ENCODE measurements at regions not wholly inside any gene's neighbourhood (a gene's known extent, or its start where the extent isn't known, plus 50 kb on each side); places are given as distances from the start of the nearest gene placed in this dataset.

GRCh38 chr21:41037936-41038335, 130.0 kb upstream of the BACE2 start:
- no peak overlapping the region for H3K4me3 ChIP-seq (ENCODE audit: low read depth, low read length)
- no peaks in the 10 kb centered on the region for H3K9me3 ChIP-seq (ENCODE audit: control insufficient read depth, insufficient read depth, low read depth, low read length)
- H3K27me3 ChIP-seq (ENCODE audit: control insufficient read depth, insufficient read depth, low read length): no peaks in the 10 kb centered on the region
- H3K9ac ChIP-seq (ENCODE audit: low read length): no peak overlapping the region
- H3K4me1 ChIP-seq (ENCODE audit: control insufficient read depth, insufficient read depth, low read length): peaks cover 9% of the 10 kb centered on the region; the same call in 1 of the 2 replicates
- no peaks in the 10 kb centered on the region for H3K36me3 ChIP-seq (ENCODE audit: control insufficient read depth, insufficient read depth, low read length)
- H3K27ac ChIP-seq (ENCODE audit: low read depth, low read length): no peak overlapping the region

GRCh38 chr21:41043014-41043413, 124.9 kb upstream of the BACE2 start:
- Histone ChIP-seq H3K27ac (ENCODE audit: low read depth, low read length) (no peak overlapping the region), H3K9ac (ENCODE audit: low read length) (no peak overlapping the region), H3K9me3 (ENCODE audit: control insufficient read depth, insufficient read depth, low read depth, low read length) (no peaks in the 10 kb centered on the region), H3K4me1 (ENCODE audit: control insufficient read depth, insufficient read depth, low read length) (peaks cover 11% of the 10 kb centered on the region), H3K4me3 (ENCODE audit: low read depth, low read length) (no peak overlapping the region), H3K36me3 (ENCODE audit: control insufficient read depth, insufficient read depth, low read length) (no peaks in the 10 kb centered on the region), H3K27me3 (ENCODE audit: control insufficient read depth, insufficient read depth, low read length) (no peaks in the 10 kb centered on the region)

GRCh38 chr21:41045534-41046268, 122.3 kb upstream of the BACE2 start:
- Histone ChIP-seq H3K36me3 (ENCODE audit: control insufficient read depth, insufficient read depth, low read length) (no peaks in the 10 kb centered on the region), H3K27me3 (ENCODE audit: control insufficient read depth, insufficient read depth, low read length) (no peaks in the 10 kb centered on the region), H3K9ac (ENCODE audit: low read length) (no peak overlapping the region), H3K9me3 (ENCODE audit: control insufficient read depth, insufficient read depth, low read depth, low read length) (no peaks in the 10 kb centered on the region), H3K4me1 (ENCODE audit: control insufficient read depth, insufficient read depth, low read length) (peaks cover 10% of the 10 kb centered on the region), H3K4me3 (ENCODE audit: low read depth, low read length) (no peak overlapping the region), H3K27ac (ENCODE audit: low read depth, low read length) (no peak overlapping the region)

- H3K4me1 ChIP-seq (ENCODE audit: control insufficient read depth, insufficient read depth, low read length): peaks cover 10% of the 10 kb centered on the region
- H3K9ac ChIP-seq (ENCODE audit: low read length): no peak overlapping the region
- no peaks in the 10 kb centered on the region for H3K36me3 ChIP-seq (ENCODE audit: control insufficient read depth, insufficient read depth, low read length)
- H3K27me3 ChIP-seq (ENCODE audit: control insufficient read depth, insufficient read depth, low read length): no peaks in the 10 kb centered on the region
- no peaks in the 10 kb centered on the region for H3K9me3 ChIP-seq (ENCODE audit: control insufficient read depth, insufficient read depth, low read depth, low read length)
- H3K4me3 ChIP-seq (ENCODE audit: low read depth, low read length): no peak overlapping the region
- H3K27ac ChIP-seq (ENCODE audit: low read depth, low read length): no peak overlapping the region
These were observed 119.8 kb upstream of the BACE2 start for GRCh38 chr21:41048145-41048544.

GRCh38 chr21:41048623-41049022, 119.3 kb upstream of the BACE2 start:
- Histone ChIP-seq H3K4me1 (ENCODE audit: control insufficient read depth, insufficient read depth, low read length) (peaks cover 10% of the 10 kb centered on the region), H3K4me3 (ENCODE audit: low read depth, low read length) (no peak overlapping the region), H3K9me3 (ENCODE audit: control insufficient read depth, insufficient read depth, low read depth, low read length) (no peaks in the 10 kb centered on the region), H3K36me3 (ENCODE audit: control insufficient read depth, insufficient read depth, low read length) (no peaks in the 10 kb centered on the region), H3K27ac (ENCODE audit: low read depth, low read length) (no peak overlapping the region), H3K9ac (ENCODE audit: low read length) (no peak overlapping the region), H3K27me3 (ENCODE audit: control insufficient read depth, insufficient read depth, low read length) (no peaks in the 10 kb centered on the region)

- Histone ChIP-seq H3K27ac (ENCODE audit: low read depth, low read length) (no peak overlapping the region), H3K4me1 (ENCODE audit: control insufficient read depth, insufficient read depth, low read length) (peaks cover 6% of the 10 kb centered on the region; the same call in 1 of the 2 replicates), H3K27me3 (ENCODE audit: control insufficient read depth, insufficient read depth, low read length) (no peaks in the 10 kb centered on the region), H3K4me3 (ENCODE audit: low read depth, low read length) (no peak overlapping the region), H3K9me3 (ENCODE audit: control insufficient read depth, insufficient read depth, low read depth, low read length) (no peaks in the 10 kb centered on the region), H3K9ac (ENCODE audit: low read length) (no peak overlapping the region), H3K36me3 (ENCODE audit: control insufficient read depth, insufficient read depth, low read length) (no peaks in the 10 kb centered on the region)
These were observed 115.0 kb upstream of the BACE2 start for GRCh38 chr21:41052820-41053555.

- Histone ChIP-seq H3K27ac (ENCODE audit: low read depth, low read length) (no peak overlapping the region), H3K27me3 (ENCODE audit: control insufficient read depth, insufficient read depth, low read length) (no peaks in the 10 kb centered on the region), H3K4me1 (ENCODE audit: control insufficient read depth, insufficient read depth, low read length) (peaks cover 6% of the 10 kb centered on the region; the same call in 1 of the 2 replicates), H3K9me3 (ENCODE audit: control insufficient read depth, insufficient read depth, low read depth, low read length) (peaks cover 7% of the 10 kb centered on the region), H3K4me3 (ENCODE audit: low read depth, low read length) (no peak overlapping the region), H3K36me3 (ENCODE audit: control insufficient read depth, insufficient read depth, low read length) (no peaks in the 10 kb centered on the region), H3K9ac (ENCODE audit: low read length) (no peak overlapping the region)
These were observed 113.9 kb upstream of the BACE2 start for GRCh38 chr21:41054018-41054578.

GRCh38 chr21:41055266-41055665, 112.7 kb upstream of the BACE2 start:
- Histone ChIP-seq H3K36me3 (ENCODE audit: control insufficient read depth, insufficient read depth, low read length) (no peaks in the 10 kb centered on the region), H3K9ac (ENCODE audit: low read length) (no peak overlapping the region), H3K4me1 (ENCODE audit: control insufficient read depth, insufficient read depth, low read length) (peaks cover 6% of the 10 kb centered on the region; the same call in 1 of the 2 replicates), H3K4me3 (ENCODE audit: low read depth, low read length) (no peak overlapping the region), H3K27ac (ENCODE audit: low read depth, low read length) (no peak overlapping the region), H3K27me3 (ENCODE audit: control insufficient read depth, insufficient read depth, low read length) (no peaks in the 10 kb centered on the region), H3K9me3 (ENCODE audit: control insufficient read depth, insufficient read depth, low read depth, low read length) (peaks cover 7% of the 10 kb centered on the region)

- Histone ChIP-seq H3K9me3 (ENCODE audit: control insufficient read depth, insufficient read depth, low read depth, low read length) (peaks cover 12% of the 10 kb centered on the region), H3K4me3 (ENCODE audit: low read depth, low read length) (no peak overlapping the region), H3K27me3 (ENCODE audit: control insufficient read depth, insufficient read depth, low read length) (no peaks in the 10 kb centered on the region), H3K36me3 (ENCODE audit: control insufficient read depth, insufficient read depth, low read length) (no peaks in the 10 kb centered on the region), H3K4me1 (ENCODE audit: control insufficient read depth, insufficient read depth, low read length) (peaks cover 15% of the 10 kb centered on the region), H3K9ac (ENCODE audit: low read length) (no peak overlapping the region), H3K27ac (ENCODE audit: low read depth, low read length) (no peak overlapping the region)
These were observed 108.1 kb upstream of the BACE2 start for GRCh38 chr21:41059871-41060270.

GRCh38 chr21:41061701-41062100, 106.3 kb upstream of the BACE2 start:
- H3K36me3 ChIP-seq (ENCODE audit: control insufficient read depth, insufficient read depth, low read length): no peaks in the 10 kb centered on the region
- no peak overlapping the region for H3K27ac ChIP-seq (ENCODE audit: low read depth, low read length)
- H3K9ac ChIP-seq (ENCODE audit: low read length): no peak overlapping the region
- peaks cover 12% of the 10 kb centered on the region for H3K9me3 ChIP-seq (ENCODE audit: control insufficient read depth, insufficient read depth, low read depth, low read length)
- H3K27me3 ChIP-seq (ENCODE audit: control insufficient read depth, insufficient read depth, low read length): no peaks in the 10 kb centered on the region
- H3K4me1 ChIP-seq (ENCODE audit: control insufficient read depth, insufficient read depth, low read length): peaks cover 9% of the 10 kb centered on the region
- H3K4me3 ChIP-seq (ENCODE audit: low read depth, low read length): no peak overlapping the region

GRCh38 chr21:41064334-41064791, 103.6 kb upstream of the BACE2 start:
- Histone ChIP-seq H3K4me1 (ENCODE audit: control insufficient read depth, insufficient read depth, low read length) (peaks cover 9% of the 10 kb centered on the region), H3K9me3 (ENCODE audit: control insufficient read depth, insufficient read depth, low read depth, low read length) (peaks cover 5% of the 10 kb centered on the region; the same call in 1 of the 2 replicates), H3K27me3 (ENCODE audit: control insufficient read depth, insufficient read depth, low read length) (peaks cover 14% of the 10 kb centered on the region), H3K27ac (ENCODE audit: low read depth, low read length) (no peak overlapping the region), H3K4me3 (ENCODE audit: low read depth, low read length) (no peak overlapping the region), H3K36me3 (ENCODE audit: control insufficient read depth, insufficient read depth, low read length) (no peaks in the 10 kb centered on the region), H3K9ac (ENCODE audit: low read length) (no peak overlapping the region)

All from HUES6 (cell line).